GM18502 (cell line): ENCODE measurements at regions not wholly inside any gene's neighbourhood (a gene's known extent, or its start where the extent isn't known, plus 50 kb on each side); places are given as distances from the start of the nearest gene placed in this dataset.

Experiments used
- ATAC-seq: cut with Tn5 transposase; IDR thresholded peaks from one replicate; pipeline ENCODE4 v1.9.1; 2021; ENCODE audit warnings: mild to moderate bottlenecking; ENCODE audit not compliant: unreplicated experiment, poor library complexity

GRCh38 chr21:38968887-38969543 lies 163.3 kb downstream of the ETS2 start:
- ATAC-seq: no peak

DNA sequence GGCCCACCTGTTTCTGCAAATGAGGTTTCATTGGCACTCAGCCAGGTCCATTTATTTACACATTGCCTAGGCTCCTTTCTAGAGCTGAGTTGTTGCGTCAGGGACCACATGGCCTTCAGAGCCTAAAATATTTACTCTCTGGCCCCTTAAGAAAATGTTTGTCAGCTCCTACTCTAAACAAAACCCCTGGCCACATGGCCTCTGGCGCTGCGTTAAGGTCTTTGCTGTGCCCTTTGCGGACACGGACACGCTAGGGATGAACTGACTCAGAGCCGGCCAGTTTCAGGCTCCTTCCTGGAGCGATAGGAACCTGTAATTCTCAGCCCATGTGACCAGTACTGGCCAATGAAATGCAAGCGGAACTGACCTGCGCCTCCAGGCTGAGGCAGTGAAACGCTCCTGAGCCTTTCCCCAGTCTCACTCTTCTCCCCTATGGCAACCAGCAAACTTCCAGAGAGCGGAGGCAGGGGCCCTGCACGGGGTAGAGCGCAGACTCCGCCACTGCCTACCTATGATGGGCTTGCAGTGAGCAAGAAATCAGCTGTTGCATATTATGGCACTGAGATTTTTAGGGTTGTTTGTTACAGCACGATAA lies 160.3 kb downstream of the ETS2 start:
- ATAC-seq: no peak

- ATAC-seq: no peak
Measured at GRCh38 chr21:38965241-38965640, 159.5 kb downstream of the ETS2 start.

- ATAC-seq: no peak
Measured at GRCh38 chr21:38963006-38963405, 157.3 kb downstream of the ETS2 start.

DNA sequence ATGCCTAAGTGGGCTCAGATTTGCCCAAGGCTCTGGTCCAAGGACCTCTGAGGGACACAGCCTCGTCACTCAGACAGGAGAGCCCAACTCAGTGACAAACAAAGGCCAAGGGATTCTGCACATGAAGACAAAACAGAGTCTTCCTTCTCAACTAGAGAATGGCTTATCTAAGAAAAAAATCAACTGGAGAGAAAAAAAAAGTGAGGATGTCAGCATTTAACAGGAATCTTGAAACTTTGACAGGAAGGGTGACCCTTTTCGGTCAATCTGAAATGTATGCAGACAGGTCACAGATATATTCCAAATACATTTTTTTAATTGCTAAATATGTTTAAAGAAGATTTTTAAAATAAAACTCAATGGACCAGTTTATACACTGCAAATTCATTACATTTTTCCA lies 154.5 kb downstream of the ETS2 start:
- no peak for ATAC-seq

DNA sequence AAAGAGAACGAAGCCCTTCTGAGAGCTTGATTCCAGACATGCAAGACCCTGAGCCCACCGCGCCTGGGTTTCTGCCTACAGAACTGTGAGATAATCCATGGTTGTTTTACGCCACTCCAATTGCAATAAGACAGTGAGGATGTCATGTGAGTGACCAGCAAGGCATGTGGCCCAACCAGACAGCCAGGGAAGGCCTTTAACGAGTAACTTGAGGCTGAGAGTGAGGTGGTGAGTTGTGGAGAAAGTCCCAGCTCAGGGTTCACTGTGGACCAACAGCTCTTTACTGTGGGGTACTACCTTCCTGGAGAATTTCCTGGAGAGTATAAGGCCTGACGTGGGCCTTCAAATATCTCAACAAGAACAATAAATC lies 153.9 kb downstream of the ETS2 start:
- ATAC-seq: no peak

- no peak for ATAC-seq
Measured at GRCh38 chr21:38958940-38959691, 153.4 kb downstream of the ETS2 start.

- ATAC-seq: no peak
Measured at GRCh38 chr21:38958323-38958705, 152.6 kb downstream of the ETS2 start.

GRCh38 chr21:38957575-38958322 lies 152.0 kb downstream of the ETS2 start:
- no peak for ATAC-seq

- no peak for ATAC-seq
Measured at GRCh38 chr21:38956856-38957571, 151.3 kb downstream of the ETS2 start.

DNA sequence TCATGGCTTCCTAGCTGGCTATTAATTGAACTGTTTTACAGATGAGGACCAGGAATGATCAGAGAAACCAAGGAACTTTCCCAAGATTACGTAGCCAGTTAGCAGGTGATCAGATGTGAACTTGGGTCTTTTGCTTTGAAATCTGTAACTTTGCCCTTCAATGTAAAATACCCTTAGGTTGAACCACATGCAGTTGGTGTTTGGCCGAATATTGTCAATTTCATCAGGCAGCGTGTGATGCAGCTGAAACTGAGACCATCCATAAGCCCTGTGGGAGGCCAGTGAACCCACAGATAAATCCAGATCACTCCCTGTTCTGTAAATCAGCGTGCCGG lies 150.8 kb downstream of the ETS2 start:
- ATAC-seq: no peak

- ATAC-seq: no peak
Measured at GRCh38 chr21:38956007-38956406, 150.3 kb downstream of the ETS2 start.

- no peak for ATAC-seq
Measured at GRCh38 chr21:38955495-38955894, 149.8 kb downstream of the ETS2 start.

DNA sequence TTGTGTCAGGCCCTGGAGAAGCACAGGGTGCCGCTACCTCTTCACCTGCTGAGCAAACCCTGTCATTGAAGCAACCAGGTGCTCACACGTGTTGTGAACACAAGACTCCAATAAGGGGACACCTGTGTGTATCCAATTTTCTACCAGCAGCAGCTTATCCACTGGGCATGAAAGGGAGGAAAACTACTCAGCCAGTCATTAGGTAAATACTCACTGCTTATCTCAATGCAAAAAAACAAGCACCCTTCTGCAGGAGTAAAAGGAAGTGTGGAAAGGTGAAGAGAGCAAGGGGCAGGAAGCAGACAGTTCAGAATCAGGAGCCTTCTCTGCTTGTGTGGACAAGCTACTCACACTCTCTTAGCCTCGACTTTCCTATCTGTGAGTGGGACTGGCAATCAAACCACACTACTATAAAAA lies 148.9 kb downstream of the ETS2 start:
- ATAC-seq: no peak

- ATAC-seq: no peak
Measured at GRCh38 chr21:38953516-38953915, 147.8 kb downstream of the ETS2 start.

- no peak for ATAC-seq
Measured at GRCh38 chr21:38952890-38953289, 147.2 kb downstream of the ETS2 start.

DNA sequence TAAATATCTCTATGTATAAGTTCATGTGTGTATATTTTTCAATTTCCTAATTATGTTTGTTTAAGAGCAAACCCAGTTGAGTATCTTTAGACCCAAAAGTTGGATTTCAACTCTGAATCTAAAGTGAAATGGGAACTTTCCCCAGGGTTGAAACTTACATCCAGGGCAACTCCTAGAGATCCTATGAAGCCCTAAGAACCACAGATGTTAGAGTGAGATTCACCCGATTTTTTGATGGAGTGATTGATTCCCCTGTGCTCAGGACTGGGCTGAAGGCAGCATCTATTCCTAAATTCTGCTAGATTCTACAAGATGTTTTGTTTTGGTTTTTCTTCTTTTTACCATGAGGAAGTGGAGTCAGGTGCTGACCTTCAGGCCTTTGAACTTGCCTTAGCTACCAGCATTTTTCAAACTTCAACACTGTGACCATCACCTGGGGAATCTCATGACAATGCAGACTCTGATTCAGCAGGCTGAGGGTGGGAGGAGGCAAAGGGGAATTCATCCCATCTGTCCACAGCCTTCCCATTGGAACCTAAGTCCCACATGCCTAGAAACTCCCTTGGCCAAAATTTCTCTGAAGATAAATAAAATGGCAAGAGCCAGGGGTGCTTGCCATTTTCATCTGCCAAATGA lies 145.5 kb downstream of the ETS2 start:
- no peak for ATAC-seq

GRCh38 chr21:38950435-38951094 lies 144.8 kb downstream of the ETS2 start:
- no peak for ATAC-seq

- no peak for ATAC-seq
Measured at GRCh38 chr21:38949070-38949380, 143.3 kb downstream of the ETS2 start.
